SU-DHL-6 (cell line): ENCODE measurements at regions not wholly inside any gene's neighbourhood (a gene's known extent, or its start where the extent isn't known, plus 50 kb on each side); places are given as distances from the start of the nearest gene placed in this dataset.

Source experiments
- H2AFZ ChIP-seq: fragments of 200-600 bp; sonication (generic); 2 replicates; pipeline ENCODE4 v1.6.1; 2014; ENCODE audit warnings: low read depth, mild to moderate bottlenecking, moderate library complexity, mixed read lengths, antibody characterized with exemption, low read length; ENCODE audit not compliant: severe bottlenecking
- H3F3A ChIP-seq: fragments of 200-600 bp; shearing (Covaris generic); 2 replicates; pipeline ENCODE4 v1.6.0; 2016; ENCODE audit warnings: antibody characterized with exemption, mild to moderate bottlenecking; ENCODE audit not compliant: insufficient read depth
- H3K27ac ChIP-seq: fragments of 200-600 bp; sonication (generic); 2 replicates; pipeline ENCODE4 v1.5.1; 2016; ENCODE audit warnings: low read depth, mild to moderate bottlenecking, low read length, moderate library complexity, mixed read lengths
- H3K27me3 ChIP-seq: fragments of 200-600 bp; sonication (generic), shearing (Covaris generic); 2 replicates; pipeline ENCODE4 v1.6.0; 2014; ENCODE audit warnings: mild to moderate bottlenecking, low read length
- H3K36me3 ChIP-seq: fragments of 200-600 bp; sonication (generic); 2 replicates; pipeline ENCODE4 v1.6.1; 2014; ENCODE audit warnings: mild to moderate bottlenecking, low read length, mixed read lengths
- H3K4me2 ChIP-seq: fragments of 300-600, 200-600 bp; shearing (Covaris generic), sonication (generic); 2 replicates; pipeline ENCODE4 v1.6.0; 2014; ENCODE audit warnings: low read length, low read depth, mild to moderate bottlenecking; ENCODE audit not compliant: poor library complexity, severe bottlenecking
- H3K4me3 ChIP-seq: fragments of 200-600 bp; sonication (generic); 2 replicates; pipeline ENCODE4 v1.5.1; 2014; ENCODE audit warnings: antibody characterized with exemption, low read length, mild to moderate bottlenecking, mixed read lengths; ENCODE audit not compliant: insufficient read depth, poor library complexity, severe bottlenecking
- H3K79me2 ChIP-seq: fragments of 200-600 bp; sonication (generic); 2 replicates; pipeline ENCODE4 v1.6.1; 2014; ENCODE audit warnings: mild to moderate bottlenecking, low read length, moderate library complexity; ENCODE audit not compliant: insufficient read depth
- H3K9ac ChIP-seq: fragments of 200-600 bp; sonication (generic); 2 replicates; pipeline ENCODE4 v1.7.0; 2014; ENCODE audit warnings: mild to moderate bottlenecking, low read length
- H3K9me2 ChIP-seq: fragments of 200-600 bp; sonication (generic); replicated peaks from 2 replicates; pipeline ENCODE4 v1.6.1; 2014; ENCODE audit warnings: low read length; ENCODE audit not compliant: insufficient read depth
- H3K9me3 ChIP-seq: fragments of 200-600 bp; sonication (generic); 2 replicates; pipeline ENCODE4 v1.6.1; 2014; ENCODE audit warnings: low read length, mixed read lengths; ENCODE audit not compliant: insufficient read depth
- H4K20me1 ChIP-seq: fragments of 200-600 bp; sonication (generic); 2 replicates; pipeline ENCODE4 v1.6.1; 2014; ENCODE audit warnings: low read depth, mild to moderate bottlenecking, antibody characterized with exemption, low read length, moderate library complexity, mixed read lengths
- EZH2phosphoT487 ChIP-seq: fragments of 200-600 bp; sonication (generic), shearing (Covaris generic); conservative IDR thresholded peaks from 2 replicates; pipeline ENCODE4 v1.6.1; 2018; ENCODE audit warnings: mild to moderate bottlenecking, antibody characterized with exemption, low read length, moderate library complexity, mixed read lengths
- TF ChIP-seq, protein P1 (sequence below): fragments of 200-600 bp; sonication (generic); IDR thresholded peaks from one replicate; pipeline ENCODE4 v1.5.1; 2017; ENCODE audit warnings: antibody characterized with exemption, mild to moderate bottlenecking, low read length, moderate library complexity; ENCODE audit not compliant: insufficient read depth, poor library complexity, severe bottlenecking

- Histone ChIP-seq H3K27me3 (no peaks in the 10 kb centered on the region), H3K9me2 (no peaks in the 10 kb centered on the region), H3F3A (no peaks in the 10 kb centered on the region), H3K4me3 (no peak overlapping the region), H2AFZ (no peak overlapping the region), H4K20me1 (no peaks in the 10 kb centered on the region), H3K9me3 (no peaks in the 10 kb centered on the region), H3K9ac (no peak overlapping the region), H3K36me3 (no peaks in the 10 kb centered on the region), H3K79me2 (no peaks in the 10 kb centered on the region), H3K4me2 (no peak overlapping the region), H3K27ac (no peak overlapping the region)
- TF ChIP-seq, protein P1, sequence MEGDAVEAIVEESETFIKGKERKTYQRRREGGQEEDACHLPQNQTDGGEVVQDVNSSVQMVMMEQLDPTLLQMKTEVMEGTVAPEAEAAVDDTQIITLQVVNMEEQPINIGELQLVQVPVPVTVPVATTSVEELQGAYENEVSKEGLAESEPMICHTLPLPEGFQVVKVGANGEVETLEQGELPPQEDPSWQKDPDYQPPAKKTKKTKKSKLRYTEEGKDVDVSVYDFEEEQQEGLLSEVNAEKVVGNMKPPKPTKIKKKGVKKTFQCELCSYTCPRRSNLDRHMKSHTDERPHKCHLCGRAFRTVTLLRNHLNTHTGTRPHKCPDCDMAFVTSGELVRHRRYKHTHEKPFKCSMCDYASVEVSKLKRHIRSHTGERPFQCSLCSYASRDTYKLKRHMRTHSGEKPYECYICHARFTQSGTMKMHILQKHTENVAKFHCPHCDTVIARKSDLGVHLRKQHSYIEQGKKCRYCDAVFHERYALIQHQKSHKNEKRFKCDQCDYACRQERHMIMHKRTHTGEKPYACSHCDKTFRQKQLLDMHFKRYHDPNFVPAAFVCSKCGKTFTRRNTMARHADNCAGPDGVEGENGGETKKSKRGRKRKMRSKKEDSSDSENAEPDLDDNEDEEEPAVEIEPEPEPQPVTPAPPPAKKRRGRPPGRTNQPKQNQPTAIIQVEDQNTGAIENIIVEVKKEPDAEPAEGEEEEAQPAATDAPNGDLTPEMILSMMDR = no peak
- TF ChIP-seq EZH2phosphoT487 = no peak
Measured at GRCh38 chr10:120705309-120705708, 145.9 kb upstream of the WDR11 start.

GRCh38 chr10:120710076-120710475 is 141.1 kb upstream of the WDR11 start:
- Histone ChIP-seq H3K4me2 (no peak overlapping the region), H3K27ac (no peak overlapping the region), H3K4me3 (no peak overlapping the region), H3K27me3 (no peaks in the 10 kb centered on the region), H2AFZ (no peak overlapping the region), H3F3A (no peaks in the 10 kb centered on the region), H3K36me3 (no peaks in the 10 kb centered on the region), H3K9me3 (no peaks in the 10 kb centered on the region), H3K9ac (no peak overlapping the region), H3K79me2 (no peaks in the 10 kb centered on the region), H4K20me1 (no peaks in the 10 kb centered on the region), H3K9me2 (no peaks in the 10 kb centered on the region)
- no peak for TF ChIP-seq EZH2phosphoT487
- TF ChIP-seq, protein P1 = no peak

DNA sequence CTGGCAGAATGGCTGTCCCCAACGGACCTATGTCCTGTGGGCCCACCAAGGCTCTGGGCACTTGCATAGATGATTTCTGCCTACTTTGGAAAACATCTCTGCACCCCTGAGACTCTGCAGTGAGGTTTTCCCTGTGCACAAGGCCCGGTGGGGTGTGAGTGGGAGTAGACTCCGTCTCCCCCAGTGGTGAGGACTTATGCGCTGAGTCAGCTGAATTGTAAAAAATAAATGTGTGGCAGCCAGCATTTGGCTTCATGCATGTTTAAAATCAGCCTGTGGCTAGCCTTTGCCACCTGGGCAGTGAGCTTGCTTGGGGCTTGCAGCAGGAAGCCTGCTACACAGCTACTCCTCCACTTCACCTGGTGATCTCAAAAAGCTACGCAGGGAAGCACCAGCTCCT is 139.3 kb upstream of the WDR11 start:
- Histone ChIP-seq H3K36me3 (no peaks in the 10 kb centered on the region), H3K9me3 (no peaks in the 10 kb centered on the region), H3K9me2 (no peaks in the 10 kb centered on the region), H3K27ac (no peak overlapping the region), H3K4me2 (no peak overlapping the region), H2AFZ (no peak overlapping the region), H3K9ac (no peak overlapping the region), H3K4me3 (no peak overlapping the region), H3K79me2 (no peaks in the 10 kb centered on the region), H4K20me1 (no peaks in the 10 kb centered on the region), H3F3A (no peaks in the 10 kb centered on the region), H3K27me3 (no peaks in the 10 kb centered on the region)
- TF ChIP-seq EZH2phosphoT487 = no peak
- TF ChIP-seq, protein P1 = no peak
